RWPE1 (cell line): ENCODE measurements at regions not wholly inside any gene's neighbourhood (a gene's known extent, or its start where the extent isn't known, plus 50 kb on each side); places are given as distances from the start of the nearest gene placed in this dataset.
A peak's percentile ranks its signal among the peaks of the same experiment; 100 is the strongest.

Source experiments
- CTCF ChIA-PET: fragments of 350-600 bp; sonication (Branson Sonifier 250); formaldehyde crosslinking; extraction: SDS; loops from one replicate; lab custom pipeline; 2021; lab: Yijun Ruan, JAX
- POLR2A ChIA-PET: fragments of 400-600 bp; formaldehyde crosslinking; extraction: SDS; loops from one replicate; lab custom pipeline; 2020; ENCODE audit warnings: antibody characterized with exemption; ENCODE audit not compliant: low non-redundant PET; lab: Yijun Ruan, JAX
- DNase-seq: peaks from one replicate; pipeline ENCODE4 v3.0.0; 2012; ENCODE audit warnings: low spot score
- H3K27ac ChIP-seq: fragments of 450-650 bp; 2 replicates; pipeline ENCODE4 v1.5.1; 2017
- CTCF ChIP-seq: fragments of 450-650 bp; conservative IDR thresholded peaks from 2 replicates; pipeline ENCODE4 v1.5.1; 2017; ENCODE audit warnings: low read depth, mild to moderate bottlenecking

GRCh38 chr2:144166743-144167142 lies 353.2 kb downstream of the ZEB2 start:
- CTCF ChIA-PET: no interaction called here
- no peak for TF ChIP-seq CTCF
- POLR2A ChIA-PET: no interaction called here
- DNase-seq: no peak
- no peak overlapping the region for H3K27ac ChIP-seq

GRCh38 chr2:144165599-144166250 lies 354.2 kb downstream of the ZEB2 start:
- peak; percentile 3 for DNase-seq

GRCh38 chr2:144163592-144163991 lies 356.3 kb downstream of the ZEB2 start:
- H3K27ac ChIP-seq: no peak overlapping the region
- ChIA-PET POLR2A (no interaction called here), CTCF (no interaction called here)
- no peak for TF ChIP-seq CTCF
- DNase-seq: no peak

More at GRCh38 chr2:144165599-144166250, 354.2 kb downstream of the ZEB2 start:
- no peak for TF ChIP-seq CTCF
- ChIA-PET CTCF (no interaction called here), POLR2A (no interaction called here)
- H3K27ac ChIP-seq: no peak overlapping the region

GRCh38 chr2:144162652-144163051 lies 357.3 kb downstream of the ZEB2 start:
- DNase-seq: peak; percentile 5
- ChIA-PET POLR2A (no interaction called here), CTCF (interaction anchor here (0.5 to 1.1 kb wide), 2 partner anchors 304 to 732 kb away, joined by 3 read pairs; no protein-coding TSS in a partner anchor)
- no peak overlapping the region for H3K27ac ChIP-seq
- TF ChIP-seq CTCF: no peak; the same call in 1 of the 2 replicates

GRCh38 chr2:144161061-144161460 lies 358.9 kb downstream of the ZEB2 start:
- no peak for TF ChIP-seq CTCF
- DNase-seq: no peak
- CTCF ChIA-PET: interaction anchor here (0.6 kb wide), 1 partner anchor 19 kb away, joined by 3 read pairs; no protein-coding TSS in a partner anchor
- POLR2A ChIA-PET: no interaction called here
- no peak overlapping the region for H3K27ac ChIP-seq

- TF ChIP-seq CTCF: no peak
- DNase-seq: no peak
- POLR2A ChIA-PET: no interaction called here
- CTCF ChIA-PET: interaction anchor here (0.5 to 0.6 kb wide), 2 partner anchors 108 to 129 kb away, joined by 3 to 4 read pairs; no protein-coding TSS in a partner anchor
- H3K27ac ChIP-seq: no peak overlapping the region
Measured at GRCh38 chr2:144159240-144159639, 360.7 kb downstream of the ZEB2 start.
